Fibroblast of skin of right quadriceps (primary cell): ENCODE measurements at regions not wholly inside any gene's neighbourhood (a gene's known extent, or its start where the extent isn't known, plus 50 kb on each side); places are given as distances from the start of the nearest gene placed in this dataset.
A peak's percentile ranks its signal among the peaks of the same experiment; 100 is the strongest.
"Not testable (repeated sequence)": the region's sequence is repeated elsewhere in the genome, so short reads cannot be mapped to it uniquely, and the experiment has no call there.

ENCODE experiments used
- DNase-seq: peaks from one replicate; pipeline ENCODE4 v3.0.0-alpha.2; 2013

GRCh38 chr1:38153778-38154470 lies 107.3 kb upstream of the POU3F1 start:
- no peak for DNase-seq

GRCh38 chr1:38153066-38153777 lies 106.6 kb upstream of the POU3F1 start:
- DNase-seq: no peak

GRCh38 chr1:38152351-38153065 lies 105.9 kb upstream of the POU3F1 start:
- DNase-seq: no peak

GRCh38 chr1:38151399-38151798 lies 104.8 kb upstream of the POU3F1 start:
- DNase-seq: no peak

- not testable (repeated sequence) for DNase-seq
Observed at GRCh38 chr1:38146079-38146478, 99.5 kb upstream of the POU3F1 start.

DNA sequence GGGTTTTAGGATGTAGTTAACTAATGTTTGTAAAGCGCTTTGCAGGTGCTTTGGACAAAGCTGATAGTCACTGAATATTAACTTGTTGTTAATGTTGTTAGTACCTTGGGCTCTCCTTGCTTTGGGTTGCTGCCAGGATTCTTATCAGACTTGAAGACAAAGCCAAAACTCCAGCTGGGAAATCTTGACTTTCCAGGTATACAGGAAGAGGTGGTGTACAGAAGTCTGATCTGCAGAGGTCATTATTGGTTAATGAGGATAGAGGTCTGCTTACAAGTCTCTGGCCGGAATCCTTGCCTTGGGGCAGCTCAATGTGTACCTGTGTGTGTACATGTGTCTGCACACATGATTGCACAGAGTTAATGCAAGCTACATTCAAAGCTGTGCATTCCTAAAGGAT lies 96.0 kb upstream of the POU3F1 start:
- no peak for DNase-seq

DNA sequence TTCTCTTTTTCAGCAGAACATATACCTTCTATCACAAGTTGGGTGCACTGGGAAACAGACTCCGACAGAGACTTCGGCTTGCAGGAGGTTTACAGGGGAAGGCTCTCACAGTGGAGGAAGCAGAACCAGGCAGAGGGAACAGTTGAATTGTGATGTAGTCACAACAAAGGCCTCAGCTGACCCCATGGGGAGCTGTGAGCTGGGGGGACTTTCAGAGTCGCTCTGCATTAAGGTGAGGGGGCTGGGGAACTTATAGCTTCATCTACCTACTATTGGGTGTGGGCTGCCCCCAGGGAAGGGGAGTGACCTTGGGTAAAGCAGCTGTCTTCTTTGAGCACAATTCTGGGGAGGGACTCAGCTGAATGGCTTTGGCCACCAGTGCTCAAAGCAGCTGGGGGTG lies 94.9 kb upstream of the POU3F1 start:
- no peak for DNase-seq

GRCh38 chr1:38139738-38140487 lies 93.3 kb upstream of the POU3F1 start:
- no peak for DNase-seq

- peak; percentile 94 for DNase-seq
Observed at GRCh38 chr1:38138498-38139233, 92.1 kb upstream of the POU3F1 start.

- no peak for DNase-seq
Observed at GRCh38 chr1:38137164-38137563, 90.6 kb upstream of the POU3F1 start.

- DNase-seq: no peak
Observed at GRCh38 chr1:38135625-38136414, 89.2 kb upstream of the POU3F1 start.

- DNase-seq: no peak
Observed at GRCh38 chr1:38134294-38134755, 87.7 kb upstream of the POU3F1 start.

DNA sequence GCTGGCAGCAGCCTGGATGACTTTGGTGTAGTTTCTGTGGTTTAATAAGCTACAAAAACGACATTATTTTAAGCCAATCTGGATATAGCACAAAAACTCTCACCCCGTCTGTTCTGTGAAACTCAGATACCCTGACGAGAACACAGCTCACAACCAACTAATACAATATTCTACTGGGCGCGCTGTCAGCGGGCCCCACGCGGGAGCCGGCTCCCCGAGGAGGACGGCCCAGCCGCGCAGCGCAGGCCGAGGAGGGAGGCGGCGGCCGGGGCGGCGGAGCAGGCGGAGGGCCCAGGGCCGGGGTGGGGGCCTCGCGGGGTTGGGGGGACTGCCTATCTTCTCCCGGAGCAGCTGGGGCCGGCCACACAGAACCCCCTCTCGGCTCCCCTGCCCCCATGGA lies 87.2 kb upstream of the POU3F1 start:
- no peak for DNase-seq

DNA sequence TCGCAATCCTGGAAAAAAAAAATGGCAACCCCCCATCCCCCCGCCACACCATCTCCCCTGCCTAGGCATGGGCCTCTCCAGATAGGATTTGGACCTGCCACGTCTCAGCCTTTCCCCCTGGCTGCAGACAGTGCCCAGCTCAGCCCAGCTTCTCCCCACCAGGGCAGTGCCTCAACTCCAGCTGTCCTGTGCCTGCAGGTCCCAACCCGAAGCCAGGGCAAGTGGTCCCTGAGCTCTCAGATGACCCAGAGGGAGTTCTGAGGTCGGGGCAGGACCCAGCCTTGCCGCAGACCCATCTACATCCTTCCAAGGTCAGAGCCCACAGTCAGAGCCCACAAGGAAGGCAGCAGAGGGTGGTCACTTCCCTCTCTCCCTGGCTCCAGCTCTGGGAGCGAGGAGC lies 86.7 kb upstream of the POU3F1 start:
- no peak for DNase-seq

GRCh38 chr1:38132681-38133080 lies 86.1 kb upstream of the POU3F1 start:
- DNase-seq: no peak

DNA sequence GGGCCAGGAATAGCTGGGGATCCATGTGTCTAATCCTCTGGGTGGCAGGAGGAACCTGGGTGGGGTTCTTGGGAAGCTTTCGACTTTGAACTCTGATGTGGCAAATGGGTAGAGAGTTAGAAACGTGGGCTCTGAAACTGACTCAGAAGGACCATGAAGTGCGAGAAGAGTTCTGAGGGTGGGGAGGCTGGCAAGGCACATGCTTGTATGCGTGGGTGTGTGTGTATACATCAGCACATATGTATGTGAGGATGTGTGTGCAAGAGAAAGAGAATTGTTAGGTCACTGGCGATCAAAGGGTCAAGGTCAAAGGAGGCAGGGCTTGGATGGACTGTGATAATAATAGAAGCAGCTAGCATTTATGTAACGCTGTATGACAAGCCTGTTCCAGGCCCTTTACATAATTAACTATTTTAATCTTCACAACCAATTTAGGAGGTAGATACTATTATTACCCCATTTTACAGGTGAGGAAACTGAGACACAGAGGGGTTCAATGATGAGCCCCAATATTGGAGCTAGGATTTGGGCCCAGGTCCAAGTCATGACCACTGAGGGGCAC lies 84.5 kb upstream of the POU3F1 start:
- DNase-seq: no peak

- DNase-seq: no peak
Observed at GRCh38 chr1:38129971-38130370, 83.4 kb upstream of the POU3F1 start.

- DNase-seq: no peak
Observed at GRCh38 chr1:38129473-38129872, 82.9 kb upstream of the POU3F1 start.

DNA sequence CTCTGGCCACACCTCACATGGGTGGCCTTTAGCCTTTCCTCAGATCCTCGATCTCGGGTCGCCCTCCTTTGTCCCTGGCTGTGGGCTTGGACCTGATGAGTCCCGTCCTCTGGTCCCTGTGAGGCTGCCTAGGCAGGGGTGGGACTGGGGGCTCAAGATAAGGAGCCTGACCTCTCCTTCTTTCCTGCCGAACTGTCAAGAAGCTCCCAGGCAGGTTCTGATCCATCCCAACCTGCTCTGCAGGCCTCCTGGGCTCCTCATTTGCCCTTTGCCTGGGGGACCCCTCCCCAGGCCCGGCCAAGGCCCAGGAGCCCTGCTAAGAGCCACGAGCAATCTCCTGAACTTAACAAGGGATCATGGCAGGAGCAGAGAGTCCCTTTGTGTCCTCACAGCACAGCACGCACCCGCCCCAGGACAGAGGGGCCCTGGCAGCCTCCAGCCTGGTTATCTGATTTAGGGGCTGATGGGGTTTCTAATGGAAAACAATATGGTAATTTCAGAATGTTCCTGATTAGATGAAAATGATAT lies 82.4 kb upstream of the POU3F1 start:
- DNase-seq: no peak

DNA sequence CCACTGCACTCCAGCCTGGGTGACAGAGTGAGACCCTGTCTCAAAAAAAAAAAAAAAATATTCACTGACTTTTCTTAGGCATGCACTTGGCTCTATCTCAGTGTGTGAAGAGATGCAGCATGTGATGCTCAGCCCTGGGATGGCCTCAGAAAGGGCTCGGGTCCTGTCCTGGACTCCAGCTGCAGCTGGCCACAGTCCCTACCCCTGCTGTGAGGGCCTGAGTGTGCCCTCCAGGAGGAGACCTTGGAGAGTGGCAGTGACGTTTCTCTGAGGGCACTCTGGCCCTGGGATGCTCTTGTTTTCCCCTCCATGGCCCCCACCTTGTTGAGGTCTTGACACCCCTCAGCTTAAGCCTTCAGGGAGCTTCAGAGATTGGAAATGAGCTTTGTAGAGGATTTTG lies 81.9 kb upstream of the POU3F1 start:
- no peak for DNase-seq

GRCh38 chr1:38127428-38127827 lies 80.8 kb upstream of the POU3F1 start:
- DNase-seq: peak; percentile 25
